NB4 (cell line): ENCODE measurements at regions not wholly inside any gene's neighbourhood (a gene's known extent, or its start where the extent isn't known, plus 50 kb on each side); places are given as distances from the start of the nearest gene placed in this dataset.

ENCODE experiments used
- POLR2A ChIP-seq: IDR thresholded peaks from 2 replicates; pipeline ENCODE4 v1.6.1; 2011; ENCODE audit warnings: mild to moderate bottlenecking; ENCODE audit not compliant: insufficient read length; ENCODE audit errors: extremely low read depth
- TF ChIP-seq, protein P1 (sequence below): IDR thresholded peaks from one replicate; pipeline ENCODE4 v1.5.1; 2012; ENCODE audit warnings: low read depth, low read length

DNA sequence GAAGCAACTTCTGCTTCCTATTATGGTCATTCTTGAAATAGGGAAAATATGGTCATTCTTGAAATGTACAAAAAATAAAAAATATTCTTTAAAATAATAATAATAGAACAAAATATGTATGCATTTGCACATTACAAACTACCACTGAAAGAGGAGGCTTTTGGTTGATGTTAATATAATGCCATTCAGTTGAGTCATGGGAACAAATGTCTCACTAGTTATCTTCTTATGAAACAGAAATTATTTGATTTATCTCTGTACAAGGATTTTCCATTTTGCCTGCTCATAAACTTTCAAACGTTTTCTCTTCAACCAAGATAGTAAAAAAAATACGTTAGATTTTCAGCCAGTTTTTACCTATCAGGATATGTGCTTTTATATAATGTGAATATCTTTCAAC, 1662.7 kb downstream of the OTOL1 start:
- TF ChIP-seq, protein P1, sequence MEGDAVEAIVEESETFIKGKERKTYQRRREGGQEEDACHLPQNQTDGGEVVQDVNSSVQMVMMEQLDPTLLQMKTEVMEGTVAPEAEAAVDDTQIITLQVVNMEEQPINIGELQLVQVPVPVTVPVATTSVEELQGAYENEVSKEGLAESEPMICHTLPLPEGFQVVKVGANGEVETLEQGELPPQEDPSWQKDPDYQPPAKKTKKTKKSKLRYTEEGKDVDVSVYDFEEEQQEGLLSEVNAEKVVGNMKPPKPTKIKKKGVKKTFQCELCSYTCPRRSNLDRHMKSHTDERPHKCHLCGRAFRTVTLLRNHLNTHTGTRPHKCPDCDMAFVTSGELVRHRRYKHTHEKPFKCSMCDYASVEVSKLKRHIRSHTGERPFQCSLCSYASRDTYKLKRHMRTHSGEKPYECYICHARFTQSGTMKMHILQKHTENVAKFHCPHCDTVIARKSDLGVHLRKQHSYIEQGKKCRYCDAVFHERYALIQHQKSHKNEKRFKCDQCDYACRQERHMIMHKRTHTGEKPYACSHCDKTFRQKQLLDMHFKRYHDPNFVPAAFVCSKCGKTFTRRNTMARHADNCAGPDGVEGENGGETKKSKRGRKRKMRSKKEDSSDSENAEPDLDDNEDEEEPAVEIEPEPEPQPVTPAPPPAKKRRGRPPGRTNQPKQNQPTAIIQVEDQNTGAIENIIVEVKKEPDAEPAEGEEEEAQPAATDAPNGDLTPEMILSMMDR, result no peak
- no peak for TF ChIP-seq POLR2A
